RWPE2 (cell line): ENCODE measurements at regions not wholly inside any gene's neighbourhood (a gene's known extent, or its start where the extent isn't known, plus 50 kb on each side); places are given as distances from the start of the nearest gene placed in this dataset.
"Not testable (repeated sequence)": the region's sequence is repeated elsewhere in the genome, so short reads cannot be mapped to it uniquely, and the experiment has no call there.

ENCODE experiments used
- ATAC-seq: fragments of 200-7000 bp; cut with Tn5 transposase; 3 replicates; pipeline ENCODE4 v1.9.1; 2021; ENCODE audit warnings: low read depth
- DNase-seq: peaks from one replicate; pipeline ENCODE4 v3.0.0-alpha.2; 2020; ENCODE audit warnings: low spot score
- H3K27ac ChIP-seq: fragments of 450-650 bp; 2 replicates; pipeline ENCODE4 v1.5.1; 2017; ENCODE audit warnings: mild to moderate bottlenecking; ENCODE audit not compliant: poor library complexity, severe bottlenecking
- H3K27me3 ChIP-seq: fragments of 250-450 bp; sonication (Bioruptor Pico); 2 replicates; pipeline ENCODE4 v1.5.1; 2021; ENCODE audit warnings: mild to moderate bottlenecking, moderate library complexity; ENCODE audit not compliant: insufficient read depth, poor library complexity, severe bottlenecking
- H3K36me3 ChIP-seq: fragments of 250-450 bp; sonication (Bioruptor Pico); 2 replicates; pipeline ENCODE4 v1.5.1; 2020; ENCODE audit warnings: low read depth, mild to moderate bottlenecking, moderate library complexity
- H3K4me1 ChIP-seq: fragments of 250-450 bp; sonication (Bioruptor Pico); 2 replicates; pipeline ENCODE4 v1.5.1; 2021; ENCODE audit warnings: mild to moderate bottlenecking, moderate library complexity; ENCODE audit not compliant: insufficient read depth, poor library complexity, severe bottlenecking
- H3K4me3 ChIP-seq: fragments of 250-450 bp; sonication (Bioruptor Pico); 2 replicates; pipeline ENCODE4 v1.5.1; 2021; ENCODE audit warnings: mild to moderate bottlenecking, moderate library complexity; ENCODE audit not compliant: severe bottlenecking
- H3K9me3 ChIP-seq: fragments of 250-450 bp; sonication (Bioruptor Pico); 2 replicates; pipeline ENCODE4 v1.5.1; 2021; ENCODE audit warnings: mild to moderate bottlenecking, moderate library complexity; ENCODE audit not compliant: severe bottlenecking
- TF ChIP-seq, protein P1 (sequence below): fragments of 450-650 bp; IDR thresholded peaks from one replicate; pipeline ENCODE4 v1.5.1; 2017; ENCODE audit warnings: mild to moderate bottlenecking, moderate library complexity; ENCODE audit not compliant: poor library complexity, severe bottlenecking

DNA sequence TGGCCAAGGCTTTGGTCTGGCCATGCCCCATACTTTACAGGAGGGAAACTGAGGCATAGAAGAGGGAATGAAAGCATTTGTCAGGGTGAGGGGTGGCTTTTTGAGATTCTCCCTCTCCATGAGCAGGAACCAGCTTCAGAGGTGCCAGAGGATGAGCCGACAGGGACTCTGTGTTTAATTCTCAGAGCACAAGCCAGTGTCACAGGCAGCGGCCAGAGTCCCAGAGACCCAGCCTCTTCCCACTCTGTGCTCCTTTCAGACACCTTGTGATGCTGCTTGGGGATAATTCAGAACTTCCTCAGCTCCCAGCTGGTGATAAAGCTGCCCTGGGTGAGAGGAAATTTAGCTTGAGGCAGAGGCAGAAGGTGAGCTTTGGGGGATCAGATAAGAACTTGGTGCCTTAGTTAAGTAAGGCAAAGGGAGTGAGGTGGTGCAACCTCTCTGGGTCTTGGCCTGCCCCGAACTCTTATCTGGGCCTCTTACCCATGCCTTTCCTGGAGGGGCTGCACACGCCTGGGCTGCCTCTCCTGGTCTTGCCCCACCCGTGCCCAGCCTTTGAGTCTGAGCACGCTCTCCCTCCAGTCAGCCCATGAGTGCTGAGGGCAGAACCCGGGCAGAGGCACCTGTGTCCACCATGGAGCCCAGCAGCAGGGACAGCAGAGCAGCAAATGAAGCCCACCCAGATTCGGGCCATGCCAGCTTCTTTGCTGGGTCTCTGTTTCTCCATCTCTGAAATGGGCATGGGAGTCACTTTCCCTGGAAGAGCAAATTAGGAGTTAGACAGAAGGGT lies 175.6 kb upstream of the C1orf174 start:
- no peaks in the 10 kb centered on the region for H3K27me3 ChIP-seq
- H3K9me3 ChIP-seq, result no peaks in the 10 kb centered on the region
- TF ChIP-seq, protein P1, sequence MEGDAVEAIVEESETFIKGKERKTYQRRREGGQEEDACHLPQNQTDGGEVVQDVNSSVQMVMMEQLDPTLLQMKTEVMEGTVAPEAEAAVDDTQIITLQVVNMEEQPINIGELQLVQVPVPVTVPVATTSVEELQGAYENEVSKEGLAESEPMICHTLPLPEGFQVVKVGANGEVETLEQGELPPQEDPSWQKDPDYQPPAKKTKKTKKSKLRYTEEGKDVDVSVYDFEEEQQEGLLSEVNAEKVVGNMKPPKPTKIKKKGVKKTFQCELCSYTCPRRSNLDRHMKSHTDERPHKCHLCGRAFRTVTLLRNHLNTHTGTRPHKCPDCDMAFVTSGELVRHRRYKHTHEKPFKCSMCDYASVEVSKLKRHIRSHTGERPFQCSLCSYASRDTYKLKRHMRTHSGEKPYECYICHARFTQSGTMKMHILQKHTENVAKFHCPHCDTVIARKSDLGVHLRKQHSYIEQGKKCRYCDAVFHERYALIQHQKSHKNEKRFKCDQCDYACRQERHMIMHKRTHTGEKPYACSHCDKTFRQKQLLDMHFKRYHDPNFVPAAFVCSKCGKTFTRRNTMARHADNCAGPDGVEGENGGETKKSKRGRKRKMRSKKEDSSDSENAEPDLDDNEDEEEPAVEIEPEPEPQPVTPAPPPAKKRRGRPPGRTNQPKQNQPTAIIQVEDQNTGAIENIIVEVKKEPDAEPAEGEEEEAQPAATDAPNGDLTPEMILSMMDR, result no peak
- DNase-seq, result no peak
- ATAC-seq, result no peak
- H3K4me1 ChIP-seq, result no peaks in the 10 kb centered on the region
- H3K4me3 ChIP-seq, result no peak overlapping the region
- no peaks in the 10 kb centered on the region for H3K36me3 ChIP-seq
- H3K27ac ChIP-seq, result no peak overlapping the region

DNA sequence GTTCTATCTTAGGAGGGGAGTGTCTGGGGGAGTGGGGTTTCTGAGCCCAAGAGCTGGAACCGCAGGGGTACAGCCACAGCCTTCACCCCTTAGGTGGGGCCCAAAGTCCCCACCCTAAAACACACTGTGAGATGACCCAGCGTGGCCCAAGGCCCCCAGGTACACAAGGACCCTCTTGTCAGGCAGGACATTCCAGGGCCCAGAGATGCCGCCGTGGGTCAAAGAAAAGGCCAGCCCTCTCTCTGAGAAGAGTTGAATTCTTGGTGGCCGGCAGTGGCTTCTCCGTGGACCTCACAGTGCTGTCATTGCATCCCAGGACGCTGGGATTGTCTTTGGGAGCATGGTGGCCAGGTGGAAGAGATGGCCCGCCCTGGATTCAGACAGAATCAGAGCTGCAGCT lies 176.3 kb upstream of the C1orf174 start:
- Histone ChIP-seq H3K9me3 (no peaks in the 10 kb centered on the region), H3K27me3 (no peaks in the 10 kb centered on the region), H3K4me3 (no peak overlapping the region), H3K27ac (no peak overlapping the region), H3K4me1 (no peaks in the 10 kb centered on the region), H3K36me3 (no peaks in the 10 kb centered on the region)
- TF ChIP-seq, protein P1, result no peak
- DNase-seq (no peak), ATAC-seq (no peak)

DNA sequence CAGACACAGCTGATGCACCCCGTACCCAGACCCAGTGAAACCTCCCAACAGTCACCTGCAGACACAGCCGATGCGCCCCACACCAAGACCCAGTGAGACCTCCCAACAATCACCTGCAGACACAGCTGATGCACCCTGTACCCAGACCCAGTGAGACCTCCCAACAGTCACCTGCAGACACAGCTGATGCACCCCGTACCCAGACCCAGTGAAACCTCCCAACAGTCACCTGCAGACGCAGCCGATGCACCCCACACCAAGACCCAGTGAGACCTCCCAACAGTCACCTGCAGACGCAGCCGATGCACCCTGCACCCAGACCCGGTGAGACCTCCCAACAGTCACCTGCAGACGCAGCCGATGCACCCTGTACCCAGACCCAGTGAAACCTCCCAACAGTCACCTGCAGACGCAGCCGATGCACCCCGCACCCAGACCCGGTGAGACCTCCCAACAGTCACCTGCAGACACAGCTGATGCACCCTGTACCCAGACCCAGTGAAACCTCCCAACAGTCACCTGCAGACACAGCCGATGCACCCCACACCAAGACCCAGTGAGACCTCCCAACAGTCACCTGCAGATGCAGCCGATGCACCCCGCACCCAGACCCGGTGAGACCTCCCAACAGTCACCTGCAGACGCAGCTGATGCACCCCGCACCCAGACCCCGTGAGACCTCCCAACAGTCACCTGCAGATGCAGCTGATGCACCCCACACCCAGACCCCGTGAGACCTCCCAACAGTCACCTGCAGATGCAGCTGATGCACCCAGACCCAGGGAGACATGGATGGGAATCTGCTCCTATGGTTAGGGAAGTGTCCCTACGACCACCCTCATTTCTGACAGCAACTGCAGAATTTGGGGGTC lies 178.3 kb upstream of the C1orf174 start:
- not testable (repeated sequence) for ATAC-seq, H3K27ac ChIP-seq, H3K9me3 ChIP-seq, DNase-seq, H3K4me1 ChIP-seq, H3K4me3 ChIP-seq, H3K27me3 ChIP-seq, H3K36me3 ChIP-seq

DNA sequence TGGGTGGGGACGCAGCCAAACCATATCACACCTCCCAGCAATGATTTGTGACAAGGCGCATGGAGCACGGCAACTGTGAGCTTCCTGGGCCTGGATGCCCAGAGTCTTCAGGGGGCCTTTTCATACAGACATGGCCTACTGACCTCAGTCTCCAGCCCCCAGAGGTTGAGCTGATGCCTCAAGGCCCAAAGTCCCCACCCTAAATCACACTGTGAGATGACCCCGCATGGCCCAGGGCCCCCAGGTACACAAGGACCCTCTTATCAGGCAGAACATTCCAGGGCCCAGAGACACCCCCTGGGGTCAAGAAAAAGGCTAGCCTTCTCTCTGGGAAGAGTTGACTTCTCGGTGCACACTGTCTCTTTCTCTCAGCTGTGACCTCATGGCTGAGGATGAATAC lies 179.7 kb upstream of the C1orf174 start:
- Histone ChIP-seq H3K4me1 (no peaks in the 10 kb centered on the region), H3K27me3 (no peaks in the 10 kb centered on the region), H3K36me3 (no peaks in the 10 kb centered on the region), H3K4me3 (no peak overlapping the region), H3K27ac (no peak overlapping the region), H3K9me3 (no peaks in the 10 kb centered on the region)
- TF ChIP-seq, protein P1, result no peak
- ATAC-seq (no peak), DNase-seq (no peak)

DNA sequence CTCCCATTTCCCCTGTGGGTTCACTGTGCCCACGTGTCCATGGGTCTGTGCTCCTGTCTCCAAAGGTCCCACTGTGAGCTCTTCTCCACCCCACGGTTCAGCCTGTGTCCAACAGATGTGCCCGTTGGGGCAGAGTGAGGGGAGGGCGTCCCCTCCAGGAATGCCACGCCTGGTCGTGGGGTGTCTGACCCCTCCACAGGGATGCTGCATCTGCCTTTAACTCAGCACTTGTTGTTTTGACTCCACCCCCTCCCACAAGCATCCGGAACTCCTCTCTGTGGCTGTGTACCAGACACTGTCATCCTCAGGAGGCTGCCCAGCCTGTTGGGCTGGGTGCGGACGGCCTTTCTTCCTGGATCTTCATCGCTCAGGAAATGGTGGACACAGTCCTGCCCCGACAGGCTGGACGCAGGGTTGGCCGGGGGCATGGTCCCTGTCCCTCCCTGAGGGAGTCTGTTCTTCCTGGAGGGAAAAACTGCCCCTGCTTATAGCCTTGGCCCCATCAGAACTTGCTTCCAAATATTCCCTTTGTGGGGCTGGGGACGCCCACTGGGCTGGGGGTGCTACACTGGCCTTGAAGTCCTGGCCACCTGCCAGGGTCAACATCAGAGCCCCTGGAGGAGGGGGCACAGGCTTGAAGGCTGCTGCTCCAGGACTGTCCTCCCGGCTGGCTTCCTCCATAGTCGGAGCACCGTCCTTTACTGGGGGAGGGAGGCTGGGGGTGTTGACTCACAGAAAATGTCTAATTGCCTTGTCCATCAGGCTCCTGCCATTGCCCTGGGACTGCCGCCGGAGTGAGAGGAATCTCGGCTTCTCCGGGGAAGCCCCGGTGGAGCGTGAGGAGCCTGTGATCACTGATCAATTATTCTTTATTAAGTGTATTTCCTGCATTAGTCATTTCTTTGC lies 182.0 kb upstream of the C1orf174 start:
- Histone ChIP-seq H3K4me3 (no peak overlapping the region), H3K27me3 (no peaks in the 10 kb centered on the region), H3K4me1 (no peaks in the 10 kb centered on the region), H3K36me3 (no peaks in the 10 kb centered on the region), H3K27ac (no peak overlapping the region), H3K9me3 (no peaks in the 10 kb centered on the region)
- ATAC-seq, result no peak
- DNase-seq, result no peak
- TF ChIP-seq, protein P1, result no peak
